HEK293T (cell line): ENCODE measurements at regions not wholly inside any gene's neighbourhood (a gene's known extent, or its start where the extent isn't known, plus 50 kb on each side); places are given as distances from the start of the nearest gene placed in this dataset.

Experiments
- ELF4 ChIP-seq: fragments of 450-650 bp; IDR thresholded peaks from 2 replicates; pipeline ENCODE4 v1.6.1; 2017; ENCODE audit warnings: antibody characterized with exemption
- FOXA1 ChIP-seq: fragments of 450-650 bp; IDR thresholded peaks from 2 replicates; pipeline ENCODE4 v1.6.1; 2016; ENCODE audit warnings: mild to moderate bottlenecking
- FOXK2 ChIP-seq: fragments of 450-650 bp; IDR thresholded peaks from 2 replicates; pipeline ENCODE4 v1.6.1; 2016; ENCODE audit warnings: mild to moderate bottlenecking
- SP1 ChIP-seq: fragments of 450-650 bp; IDR thresholded peaks from 2 replicates; pipeline ENCODE4 v1.6.1; 2017
- TARDBP ChIP-seq: fragments of 450-650 bp; IDR thresholded peaks from 2 replicates; pipeline ENCODE4 v1.6.1; 2016

GRCh38 chr10:131532745-131533341 lies 221.3 kb upstream of the TCERG1L start:
- TF ChIP-seq FOXA1 (no peak), ELF4 (no peak), FOXK2 (no peak), TARDBP (no peak), SP1 (no peak)
